ENCODE measurements at regions not wholly inside any gene's neighbourhood (a gene's known extent, or its start where the extent isn't known, plus 50 kb on each side); places are given as distances from the start of the nearest gene placed in this dataset.

GRCh38 chr15:46127361-46127874 is 492.6 kb downstream of the SQOR start:
- no peak overlapping the region for H3K9ac ChIP-seq (ENCODE audit: insufficient read depth, low read depth, low read length)
- FAIRE-seq = no peak

More at GRCh38 chr15:46127361-46127874, 492.6 kb downstream of the SQOR start:
- no peak overlapping the region for H2AFZ ChIP-seq (ENCODE audit: low read length)
- H3K9me3 ChIP-seq (ENCODE audit: low read length) = peaks cover 91% of the 10 kb centered on the region
- H3K4me1 ChIP-seq (ENCODE audit: insufficient read depth, low read length) = no peaks in the 10 kb centered on the region
- no peak for DNase-seq (ENCODE audit: low spot score)
- intact Hi-C loops (cut with micrococcal nuclease; ENCODE audit: unreplicated experiment) (no loop called here), in situ Hi-C loops (cut with HindIII; ENCODE audit: extremely low pct_ligation_motif_present, low pct_unique_long_range_greater_than_20kb) (no loop called here)
- H3K27me3 ChIP-seq (ENCODE audit: control insufficient read depth in 1 of 2, insufficient read depth in 2 of 2, low read length in 2 of 2) = no peaks in the 10 kb centered on the region
- no peak overlapping the region for H3K27ac ChIP-seq (ENCODE audit: extremely low read length, insufficient read depth, low read length)
- BruUV-seq (replicated peaks) = no TSS peak
- no peak for ATAC-seq
- H3K4me2 ChIP-seq (ENCODE audit: low read depth, low read length) = no peak overlapping the region
- TF ChIP-seq SRSF4 (IDR thresholded peaks at IDR 0.05; ENCODE audit: low read depth, low read length, poor library complexity, severe bottlenecking) (no peak), ZNF256 (CRISPR knock-in tag; conservative IDR thresholded peaks at IDR 0.05) (no peak), WIZ (CRISPR knock-in tag; IDR thresholded peaks at IDR 0.05) (no peak), NCOA2 (CRISPR knock-in tag; IDR thresholded peaks at IDR 0.05) (no peak), RAD21 (CRISPR knock-in tag; IDR thresholded peaks at IDR 0.05) (no peak), CSRNP2 (CRISPR knock-in tag; conservative IDR thresholded peaks at IDR 0.05; ENCODE audit: low read depth) (no peak), ZNF780A (CRISPR knock-in tag; IDR thresholded peaks at IDR 0.05) (no peak), MXI1 (IDR thresholded peaks at IDR 0.05; ENCODE audit: borderline replicate concordance, low read depth, low read length) (no peak), PBX3 (CRISPR knock-in tag; IDR thresholded peaks at IDR 0.05; ENCODE audit: borderline replicate concordance) (no peak), CBFB (CRISPR knock-in tag; IDR thresholded peaks at IDR 0.05) (no peak), IRF9 (CRISPR knock-in tag; IDR thresholded peaks at IDR 0.05; ENCODE audit: borderline replicate concordance) (no peak), NONO (IDR thresholded peaks at IDR 0.05) (no peak), NONO (CRISPR knock-in tag; conservative IDR thresholded peaks at IDR 0.05) (no peak), DZIP1 (CRISPR knock-in tag; IDR thresholded peaks at IDR 0.05) (no peak)
- H4K20me1 ChIP-seq (ENCODE audit: insufficient read depth, low read length) = no peaks in the 10 kb centered on the region
- 3% methylated on average over 3 of the region's 3 CpGs for WGBS (ENCODE audit: low lambda C conversion rate)
- H3K4me3 ChIP-seq (replicated peaks in 1 of 3; ENCODE audit: insufficient read depth in 1 of 3, low read depth in 2 of 3, low read length in 3 of 3) = no peak overlapping the region
- POLR2A ChIA-PET = no interaction called here
- no peaks in the 10 kb centered on the region for H3K79me2 ChIP-seq (ENCODE audit: insufficient read depth, low read length)
- no peaks in the 10 kb centered on the region for H3K36me3 ChIP-seq (replicated peaks in 1 of 2; ENCODE audit: control insufficient read depth in 1 of 2, insufficient read depth in 2 of 2, low read length in 2 of 2)
- CTCF ChIA-PET (ENCODE audit: low intra/inter-chr PET ratio, low total read pairs) = no interaction called here
